GM19468 (cell line): ENCODE measurements at regions not wholly inside any gene's neighbourhood (a gene's known extent, or its start where the extent isn't known, plus 50 kb on each side); places are given as distances from the start of the nearest gene placed in this dataset.
"Not testable (repeated sequence)": the region's sequence is repeated elsewhere in the genome, so short reads cannot be mapped to it uniquely, and the experiment has no call there.

Source experiments
- ATAC-seq: cut with Tn5 transposase; IDR thresholded peaks from one replicate; pipeline ENCODE4 v1.9.1; 2021; ENCODE audit warnings: mild to moderate bottlenecking, moderate library complexity, moderate number of reproducible peaks; ENCODE audit not compliant: unreplicated experiment; ENCODE audit errors: extremely low read depth

- no peak for ATAC-seq
Measured at GRCh38 chrX:121260596-121261240, 213.3 kb downstream of the GLUD2 start.

GRCh38 chrX:121283921-121284320 is 236.5 kb downstream of the GLUD2 start:
- no peak for ATAC-seq

DNA sequence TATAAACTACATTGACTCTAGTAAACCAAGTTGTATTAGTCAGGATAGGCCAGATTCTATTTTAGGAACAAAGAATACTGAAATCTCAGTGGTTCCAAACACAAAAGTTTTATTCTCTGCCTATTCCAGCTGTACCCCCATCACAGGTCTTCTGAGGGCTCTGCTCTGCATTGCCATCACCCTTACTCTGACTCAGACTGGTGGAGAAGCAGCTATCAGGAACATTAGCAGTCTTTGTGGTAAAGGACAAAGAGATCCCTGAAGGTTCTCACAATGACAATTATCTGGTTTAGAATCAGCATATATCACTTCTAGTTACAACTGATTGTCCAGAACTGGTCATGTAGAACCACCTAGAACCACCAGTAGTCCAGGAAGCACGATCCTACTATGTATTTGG is 251.1 kb downstream of the GLUD2 start:
- ATAC-seq: no peak

DNA sequence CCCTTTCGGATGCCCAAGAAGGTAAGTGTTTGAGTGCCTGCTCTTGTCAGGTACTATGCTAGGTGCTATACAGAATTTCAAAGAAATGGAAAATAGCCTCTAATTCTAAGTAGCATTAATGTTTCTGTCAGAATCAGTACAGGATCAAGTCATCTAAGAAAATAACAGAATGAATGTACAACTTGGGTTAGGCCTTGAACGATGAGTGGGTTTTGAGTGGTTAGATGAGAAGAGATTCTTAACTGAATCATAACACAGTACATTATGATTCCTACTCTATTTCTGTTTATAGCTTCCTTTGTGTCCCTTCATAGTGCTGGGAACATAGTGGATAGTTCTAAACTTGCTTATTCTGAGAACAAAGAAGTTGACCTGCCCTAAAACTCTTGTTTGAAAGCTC is 253.9 kb downstream of the GLUD2 start:
- no peak for ATAC-seq

GRCh38 chrX:121301822-121302221 is 254.4 kb downstream of the GLUD2 start:
- ATAC-seq: no peak

- peak; percentile 81 for ATAC-seq
Measured at GRCh38 chrX:121307449-121307848, 260.0 kb downstream of the GLUD2 start.

DNA sequence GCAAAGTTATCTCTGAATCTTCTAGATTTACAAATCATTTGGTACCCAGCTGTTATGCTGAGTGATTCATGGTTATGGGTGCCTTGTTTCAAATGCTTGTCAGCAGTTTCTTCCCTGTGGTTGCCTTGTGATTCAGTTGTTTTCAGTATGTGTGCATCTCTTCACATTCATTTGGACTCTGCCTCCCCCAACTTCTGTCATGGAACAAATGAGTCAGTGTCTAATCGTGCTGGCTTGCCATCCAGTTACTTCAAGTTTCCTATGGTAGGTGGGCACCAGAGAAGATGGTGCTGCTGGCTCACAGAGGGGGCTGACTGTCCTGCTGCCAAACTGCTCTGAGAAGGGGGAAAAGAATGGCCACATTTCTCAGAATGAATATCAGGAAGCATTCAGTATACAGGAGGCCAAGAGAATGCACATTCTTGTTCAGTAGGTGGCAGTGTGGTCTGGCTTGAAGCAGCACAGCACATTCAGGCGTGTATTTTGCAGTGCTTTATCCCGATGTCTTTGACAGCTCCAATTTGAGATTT is 260.9 kb downstream of the GLUD2 start:
- ATAC-seq: peak; percentile 56

- no peak for ATAC-seq
Measured at GRCh38 chrX:121310820-121311219, 263.4 kb downstream of the GLUD2 start.

DNA sequence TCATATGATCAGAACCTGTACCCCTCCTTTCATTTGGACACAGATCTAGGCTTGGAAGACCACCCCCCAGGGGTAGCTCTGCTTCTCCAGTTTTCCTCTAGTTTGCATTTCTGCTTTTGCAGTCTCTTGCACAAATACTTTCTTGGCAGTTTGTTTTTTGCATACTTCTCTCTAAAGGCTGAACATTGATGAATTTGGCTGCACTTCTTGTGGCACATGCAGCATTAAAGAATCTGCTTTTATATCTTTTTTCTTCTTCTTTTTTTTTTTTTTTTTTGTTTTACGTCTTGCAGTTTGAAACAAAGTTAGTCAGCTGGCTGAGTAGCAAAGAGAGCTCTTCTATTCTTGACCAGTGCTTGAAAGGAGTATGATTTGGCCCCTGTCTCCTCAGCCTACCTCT is 273.0 kb downstream of the GLUD2 start:
- no peak for ATAC-seq

DNA sequence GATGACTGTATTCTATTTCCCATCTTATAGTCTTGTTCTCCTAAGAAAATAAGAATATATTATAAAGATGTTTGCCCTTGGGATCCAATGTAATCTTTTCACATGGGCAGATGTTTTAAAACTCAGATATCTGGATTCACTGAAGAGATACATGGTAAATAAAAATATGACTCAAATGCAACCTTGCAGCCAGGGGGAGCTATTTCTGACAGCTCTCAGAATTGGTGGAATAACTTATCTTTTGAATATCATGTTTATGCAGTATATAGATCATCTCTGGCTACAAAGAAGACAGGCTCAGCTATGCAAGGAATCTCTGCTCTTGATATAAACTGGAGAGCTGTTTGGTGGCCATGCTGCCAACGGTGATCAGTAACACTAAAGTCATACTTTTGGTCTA is 274.7 kb downstream of the GLUD2 start:
- no peak for ATAC-seq

GRCh38 chrX:121323337-121323736 is 275.9 kb downstream of the GLUD2 start:
- no peak for ATAC-seq

- ATAC-seq: no peak
Measured at GRCh38 chrX:121333942-121334341, 286.5 kb downstream of the GLUD2 start.

GRCh38 chrX:121336831-121337421 is 289.5 kb downstream of the GLUD2 start:
- no peak for ATAC-seq

DNA sequence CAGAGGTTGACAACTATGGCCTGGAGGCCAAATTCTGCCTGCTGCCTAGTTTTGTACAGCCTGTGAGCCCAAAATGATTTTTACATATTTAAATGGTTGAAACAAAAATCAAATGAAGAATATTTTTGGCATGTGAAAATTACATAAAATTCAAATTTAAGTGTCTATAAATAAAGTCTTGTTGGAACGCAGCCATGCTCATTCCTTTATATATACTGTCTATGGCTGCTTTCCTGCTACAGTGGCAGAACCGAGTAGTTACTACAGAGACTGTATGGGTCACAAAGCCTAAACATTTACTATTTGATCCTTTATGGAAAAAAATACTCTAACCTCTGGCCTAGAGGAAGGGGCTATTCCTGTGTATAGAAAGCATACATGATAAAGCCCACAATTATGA is 290.4 kb downstream of the GLUD2 start:
- no peak for ATAC-seq

- no peak for ATAC-seq
Measured at GRCh38 chrX:121349263-121349662, 301.9 kb downstream of the GLUD2 start.

- no peak for ATAC-seq
Measured at GRCh38 chrX:121356139-121356849, 308.9 kb downstream of the GLUD2 start.

GRCh38 chrX:121356850-121357171 is 309.4 kb downstream of the GLUD2 start:
- no peak for ATAC-seq

GRCh38 chrX:121360280-121360679 is 312.9 kb downstream of the GLUD2 start:
- no peak for ATAC-seq

GRCh38 chrX:121365572-121366161 is 318.3 kb downstream of the GLUD2 start:
- no peak for ATAC-seq

DNA sequence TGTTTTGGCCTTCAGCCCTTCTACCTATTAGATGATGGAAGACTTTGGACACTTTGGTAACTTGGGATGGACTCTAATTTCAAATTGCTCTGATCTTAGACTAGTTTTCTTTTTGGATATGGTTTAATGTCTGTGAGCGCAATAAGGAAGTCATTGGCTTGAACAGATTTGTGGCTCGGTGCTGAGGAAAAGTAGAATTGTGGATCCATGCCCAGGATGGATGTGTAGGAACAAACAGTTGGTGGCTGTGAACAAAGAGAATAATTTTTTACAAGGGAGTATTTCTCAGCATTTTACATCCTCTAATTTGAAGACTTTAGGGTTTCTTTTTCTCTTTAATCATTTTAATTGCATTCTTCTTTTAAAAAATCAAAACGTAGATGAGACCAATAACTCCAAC is 327.1 kb downstream of the GLUD2 start:
- ATAC-seq: no peak

GRCh38 chrX:121381915-121382314 is 334.5 kb downstream of the GLUD2 start:
- ATAC-seq: not testable (repeated sequence)
